Mononuclear cell (primary cell): ENCODE measurements at regions not wholly inside any gene's neighbourhood (a gene's known extent, or its start where the extent isn't known, plus 50 kb on each side); places are given as distances from the start of the nearest gene placed in this dataset.

ENCODE experiments used
- H3K27me3 ChIP-seq: 2 replicates; pipeline ENCODE4 v1.6.0; 2011; ENCODE audit warnings: low read length, control low read depth; ENCODE audit not compliant: insufficient read depth
- H3K4me1 ChIP-seq: 2 replicates; pipeline ENCODE4 v1.5.1; 2011; ENCODE audit warnings: mild to moderate bottlenecking, low read length, control low read depth; ENCODE audit not compliant: insufficient read depth
- H3K4me3 ChIP-seq: 2 replicates; pipeline ENCODE4 v1.5.1; 2011; ENCODE audit warnings: mild to moderate bottlenecking, low read length, moderate library complexity
- H3K9me3 ChIP-seq: 2 replicates; pipeline ENCODE4 v1.5.1; 2011; ENCODE audit warnings: low read depth, mild to moderate bottlenecking, control low read depth, low read length

GRCh38 chr4:123976819-123977218 is 580.2 kb downstream of the SPRY1 start:
- Histone ChIP-seq H3K4me3 (no peak overlapping the region), H3K9me3 (no peaks in the 10 kb centered on the region), H3K27me3 (no peaks in the 10 kb centered on the region), H3K4me1 (no peaks in the 10 kb centered on the region)

GRCh38 chr4:123977641-123978081 is 581.1 kb downstream of the SPRY1 start:
- no peaks in the 10 kb centered on the region for H3K9me3 ChIP-seq
- H3K4me1 ChIP-seq: no peaks in the 10 kb centered on the region
- H3K27me3 ChIP-seq: no peaks in the 10 kb centered on the region
- H3K4me3 ChIP-seq: no peak overlapping the region

DNA sequence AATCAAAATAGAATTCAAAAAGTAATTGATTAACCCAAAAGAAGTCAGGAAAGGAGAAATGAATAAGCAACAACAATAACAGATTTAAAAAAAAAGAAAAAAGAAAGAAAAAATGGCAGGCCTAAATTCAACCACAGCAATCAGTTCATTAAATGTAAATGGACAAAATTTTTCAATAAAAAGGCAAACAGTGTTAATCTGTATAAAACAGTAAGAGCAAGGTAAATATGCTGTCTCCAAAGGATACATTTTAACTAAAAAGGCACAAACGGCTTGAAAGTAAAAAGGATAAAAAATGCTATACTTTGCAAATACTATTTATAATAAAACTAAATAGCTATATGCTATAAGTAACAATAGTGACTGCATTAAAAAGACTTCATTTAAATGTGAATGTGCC is 582.0 kb downstream of the SPRY1 start:
- no peak overlapping the region for H3K4me3 ChIP-seq
- no peaks in the 10 kb centered on the region for H3K4me1 ChIP-seq
- no peaks in the 10 kb centered on the region for H3K9me3 ChIP-seq
- no peaks in the 10 kb centered on the region for H3K27me3 ChIP-seq

DNA sequence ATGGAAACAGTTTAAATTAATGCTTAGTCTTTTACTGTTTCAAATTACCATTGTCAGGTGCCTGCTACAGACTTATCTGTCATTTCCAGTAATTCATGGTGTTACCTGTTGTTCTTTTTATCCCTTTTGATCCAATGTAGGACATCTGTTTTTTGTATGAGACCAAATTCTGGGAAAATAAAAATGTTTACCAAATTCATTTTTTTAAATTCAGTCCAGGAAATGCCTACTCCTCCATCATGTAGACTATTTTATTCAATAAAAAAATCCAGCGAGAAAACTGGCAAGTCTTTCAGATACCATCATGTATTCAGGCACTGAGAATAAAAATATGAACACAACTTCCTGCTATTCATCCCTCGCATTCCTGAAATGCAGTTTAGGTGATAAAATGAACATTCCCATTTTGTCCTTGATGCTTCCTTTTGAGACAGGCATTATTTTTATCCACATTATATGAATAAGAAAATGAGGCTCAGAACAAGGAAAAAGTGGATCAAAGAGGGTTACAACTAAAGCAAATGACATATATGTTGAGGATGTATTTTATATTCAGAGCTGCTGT is 584.2 kb downstream of the SPRY1 start:
- Histone ChIP-seq H3K9me3 (no peaks in the 10 kb centered on the region), H3K4me1 (no peaks in the 10 kb centered on the region), H3K27me3 (no peaks in the 10 kb centered on the region), H3K4me3 (no peak overlapping the region)

DNA sequence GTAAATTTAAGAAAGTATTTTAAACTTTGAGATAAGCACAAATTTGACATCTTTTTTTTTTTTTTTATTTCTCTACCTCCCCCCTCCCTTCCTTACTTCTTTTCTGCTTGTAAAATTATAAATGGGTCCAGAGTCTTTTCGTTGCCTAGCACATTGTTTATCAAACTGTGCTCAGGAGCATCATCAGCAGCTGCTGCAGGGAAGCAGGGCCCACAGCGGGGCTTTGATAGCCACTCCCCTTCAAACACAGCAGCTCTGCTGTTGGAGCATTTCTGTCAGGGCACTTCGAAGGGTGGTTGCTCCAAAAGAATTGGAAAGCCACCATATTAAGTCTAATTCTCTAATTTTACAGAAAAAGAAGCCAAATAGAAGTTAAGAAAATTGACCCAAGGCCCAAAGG is 588.3 kb downstream of the SPRY1 start:
- no peaks in the 10 kb centered on the region for H3K4me1 ChIP-seq
- H3K27me3 ChIP-seq: no peaks in the 10 kb centered on the region
- H3K9me3 ChIP-seq: no peaks in the 10 kb centered on the region
- no peak overlapping the region for H3K4me3 ChIP-seq

DNA sequence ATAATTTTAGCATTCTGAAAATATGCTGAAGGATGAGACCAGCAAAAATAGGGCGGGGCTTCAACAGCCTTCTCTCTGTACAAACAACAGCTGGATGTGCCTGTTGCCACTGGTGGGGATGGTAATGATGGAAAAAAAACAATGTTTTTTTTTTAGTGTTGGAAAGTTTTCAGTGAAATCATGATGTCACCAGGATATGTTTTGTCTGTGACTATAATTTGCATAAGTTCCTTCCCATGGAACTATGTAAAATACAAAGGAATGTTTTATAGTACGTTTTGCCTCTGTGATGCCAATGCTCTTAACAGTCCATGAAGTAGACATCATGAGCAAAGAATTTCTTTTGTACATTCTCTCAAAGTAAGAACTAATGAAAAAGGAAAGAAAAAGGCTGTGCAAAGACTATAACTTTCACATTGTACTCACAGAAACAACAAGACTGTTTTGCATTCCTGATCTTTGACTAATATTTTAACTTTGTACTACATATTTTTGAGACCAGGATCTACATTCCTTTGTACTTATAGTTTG is 589.7 kb downstream of the SPRY1 start:
- Histone ChIP-seq H3K27me3 (no peaks in the 10 kb centered on the region), H3K9me3 (no peaks in the 10 kb centered on the region), H3K4me1 (no peaks in the 10 kb centered on the region), H3K4me3 (no peak overlapping the region)

GRCh38 chr4:123987408-123987807 is 590.8 kb downstream of the SPRY1 start:
- Histone ChIP-seq H3K9me3 (no peaks in the 10 kb centered on the region), H3K4me1 (no peaks in the 10 kb centered on the region)

GRCh38 chr4:123990310-123990870 is 593.8 kb downstream of the SPRY1 start:
- no peak overlapping the region for H3K4me3 ChIP-seq
- no peaks in the 10 kb centered on the region for H3K9me3 ChIP-seq
- no peaks in the 10 kb centered on the region for H3K27me3 ChIP-seq
- no peaks in the 10 kb centered on the region for H3K4me1 ChIP-seq

More at GRCh38 chr4:123987408-123987807, 590.8 kb downstream of the SPRY1 start:
- Histone ChIP-seq H3K27me3 (no peaks in the 10 kb centered on the region), H3K4me3 (no peak overlapping the region)

DNA sequence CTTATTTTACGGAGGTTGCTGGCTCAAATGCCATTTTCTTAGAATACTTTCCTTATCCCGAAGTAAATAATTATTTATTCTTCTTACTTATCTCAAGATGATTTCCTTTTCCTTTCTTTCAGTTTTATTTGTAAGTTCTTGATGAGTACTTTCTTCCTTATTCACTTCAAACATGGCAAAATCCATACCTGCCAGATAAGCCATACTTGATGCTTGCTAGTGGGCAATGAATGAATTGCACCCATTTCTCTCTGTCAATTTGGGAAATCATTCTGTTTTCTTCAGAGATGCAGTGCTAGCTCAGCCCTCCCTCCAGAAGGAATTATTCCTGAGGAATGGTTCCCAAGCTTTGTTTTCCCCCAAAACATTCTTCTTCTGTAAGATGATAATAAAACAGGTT is 598.3 kb downstream of the SPRY1 start:
- no peaks in the 10 kb centered on the region for H3K27me3 ChIP-seq
- no peaks in the 10 kb centered on the region for H3K4me1 ChIP-seq
- H3K4me3 ChIP-seq: no peak overlapping the region
- no peaks in the 10 kb centered on the region for H3K9me3 ChIP-seq

DNA sequence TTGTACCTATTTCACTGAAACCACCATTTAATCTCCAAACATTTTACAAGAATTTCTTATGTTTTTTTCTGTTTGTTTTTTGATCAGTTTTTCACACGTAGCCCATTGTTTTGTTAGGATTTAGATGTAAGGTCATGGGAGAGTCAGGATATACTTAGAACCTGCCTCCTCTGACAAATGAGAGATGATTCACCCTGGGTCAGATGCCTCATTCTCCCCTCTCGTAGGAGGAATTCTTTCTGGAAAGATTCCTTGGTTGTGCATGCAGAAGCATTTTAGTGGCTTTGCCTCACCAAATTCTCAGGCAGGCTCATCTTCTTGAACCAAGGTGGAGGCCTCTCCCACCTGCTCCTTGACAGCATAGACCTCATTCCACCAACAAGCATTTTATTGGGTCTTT is 599.3 kb downstream of the SPRY1 start:
- Histone ChIP-seq H3K27me3 (no peaks in the 10 kb centered on the region), H3K4me1 (no peaks in the 10 kb centered on the region), H3K9me3 (no peaks in the 10 kb centered on the region), H3K4me3 (no peak overlapping the region)

- no peaks in the 10 kb centered on the region for H3K27me3 ChIP-seq
- no peaks in the 10 kb centered on the region for H3K9me3 ChIP-seq
Measured at GRCh38 chr4:123996718-123997510, 600.3 kb downstream of the SPRY1 start.

GRCh38 chr4:123997776-123998449 is 601.3 kb downstream of the SPRY1 start:
- Histone ChIP-seq H3K4me3 (no peak overlapping the region), H3K27me3 (no peaks in the 10 kb centered on the region), H3K4me1 (no peaks in the 10 kb centered on the region), H3K9me3 (no peaks in the 10 kb centered on the region)

More at GRCh38 chr4:123996718-123997510, 600.3 kb downstream of the SPRY1 start:
- Histone ChIP-seq H3K4me3 (no peak overlapping the region), H3K4me1 (no peaks in the 10 kb centered on the region)

DNA sequence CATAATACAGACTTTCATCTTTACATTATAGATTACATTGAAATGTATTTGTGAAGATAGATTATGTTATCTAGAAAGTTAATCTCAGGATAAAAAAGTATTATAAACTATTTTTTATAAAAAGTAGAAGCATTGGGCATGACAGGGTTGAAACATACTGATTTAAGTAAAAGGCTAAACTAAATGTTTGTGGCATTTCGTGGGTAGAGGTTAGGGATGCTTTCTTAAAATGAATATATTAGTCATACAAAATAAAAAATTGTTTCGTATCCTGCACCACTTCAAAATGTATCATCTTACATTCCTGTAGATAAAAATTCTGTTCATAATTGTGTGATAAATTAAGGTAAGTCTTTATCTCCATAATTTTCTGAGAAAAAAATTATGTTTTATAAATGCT is 603.6 kb downstream of the SPRY1 start:
- H3K9me3 ChIP-seq: no peaks in the 10 kb centered on the region
- no peaks in the 10 kb centered on the region for H3K4me1 ChIP-seq

DNA sequence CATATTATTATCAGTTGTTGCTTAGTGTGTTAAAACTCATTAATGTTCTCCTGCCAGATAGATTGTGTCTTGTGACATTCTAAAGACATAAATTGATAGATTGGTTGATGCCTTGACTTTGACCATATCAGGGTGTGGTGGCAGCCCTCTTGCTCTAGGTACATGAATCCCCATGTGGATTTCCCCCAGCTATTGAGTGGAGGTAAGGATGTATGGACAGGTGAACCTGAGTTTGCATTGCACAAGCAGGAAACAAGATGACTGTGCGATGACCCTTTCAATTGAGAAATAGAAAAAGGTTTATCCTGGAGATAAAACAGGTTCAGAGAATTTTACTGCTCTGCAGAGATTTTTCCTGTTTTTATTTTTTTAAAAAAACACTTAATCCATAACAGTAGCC is 619.2 kb downstream of the SPRY1 start:
- Histone ChIP-seq H3K9me3 (no peaks in the 10 kb centered on the region), H3K27me3 (no peaks in the 10 kb centered on the region), H3K4me1 (peaks cover 9% of the 10 kb centered on the region), H3K4me3 (no peak overlapping the region)

More for the DNA sequence above, 603.6 kb downstream of the SPRY1 start:
- Histone ChIP-seq H3K27me3 (no peaks in the 10 kb centered on the region), H3K4me3 (no peak overlapping the region)

GRCh38 chr4:124017185-124017785 is 620.7 kb downstream of the SPRY1 start:
- no peak overlapping the region for H3K4me3 ChIP-seq
- H3K9me3 ChIP-seq: no peaks in the 10 kb centered on the region
- H3K4me1 ChIP-seq: peaks cover 9% of the 10 kb centered on the region
- H3K27me3 ChIP-seq: no peaks in the 10 kb centered on the region
